NK-92 treated with Interleukin-12 subunit alpha and Interleukin-12 subunit beta, amount 100 ng/mL, for 24 hours (cell line): ENCODE measurements at regions not wholly inside any gene's neighbourhood (a gene's known extent, or its start where the extent isn't known, plus 50 kb on each side); places are given as distances from the start of the nearest gene placed in this dataset.

Source experiments
- DNase-seq: peaks from one replicate; lab custom pipeline; 2025; lab: John Stamatoyannopoulos, UW

GRCh38 chr3:148083526-148084182, 614.0 kb upstream of the AGTR1 start:
- no peak for DNase-seq

GRCh38 chr3:148084931-148085330, 612.8 kb upstream of the AGTR1 start:
- DNase-seq: no peak

- DNase-seq: no peak
These were observed 609.9 kb upstream of the AGTR1 start for GRCh38 chr3:148087601-148088371.

- no peak for DNase-seq
These were observed 608.5 kb upstream of the AGTR1 start for GRCh38 chr3:148089171-148089570.

GRCh38 chr3:148090156-148090555, 607.5 kb upstream of the AGTR1 start:
- no peak for DNase-seq

- no peak for DNase-seq
These were observed 604.9 kb upstream of the AGTR1 start for GRCh38 chr3:148092624-148093347.

- no peak for DNase-seq
These were observed 604.0 kb upstream of the AGTR1 start for GRCh38 chr3:148093753-148094152.

GRCh38 chr3:148095962-148096361, 601.7 kb upstream of the AGTR1 start:
- DNase-seq: no peak

GRCh38 chr3:148100476-148100875, 597.2 kb upstream of the AGTR1 start:
- DNase-seq: no peak

GRCh38 chr3:148101061-148101460, 596.6 kb upstream of the AGTR1 start:
- DNase-seq: no peak

GRCh38 chr3:148102156-148102555, 595.5 kb upstream of the AGTR1 start:
- DNase-seq: no peak

GRCh38 chr3:148106062-148106461, 591.6 kb upstream of the AGTR1 start:
- DNase-seq: no peak

GRCh38 chr3:148126956-148127355, 570.7 kb upstream of the AGTR1 start:
- no peak for DNase-seq

GRCh38 chr3:148128136-148128535, 569.6 kb upstream of the AGTR1 start:
- DNase-seq: no peak

- DNase-seq: no peak
These were observed 565.6 kb upstream of the AGTR1 start for GRCh38 chr3:148131990-148132638.

GRCh38 chr3:148136816-148137215, 560.9 kb upstream of the AGTR1 start:
- no peak for DNase-seq

GRCh38 chr3:148146241-148146640, 551.5 kb upstream of the AGTR1 start:
- no peak for DNase-seq

- no peak for DNase-seq
These were observed 550.5 kb upstream of the AGTR1 start for GRCh38 chr3:148146947-148147826.

- no peak for DNase-seq
These were observed 549.8 kb upstream of the AGTR1 start for GRCh38 chr3:148147903-148148302.

- DNase-seq: no peak
These were observed 548.1 kb upstream of the AGTR1 start for GRCh38 chr3:148149556-148149955.

GRCh38 chr3:148150141-148150540, 547.6 kb upstream of the AGTR1 start:
- no peak for DNase-seq
